ENCODE measurements at regions not wholly inside any gene's neighbourhood (a gene's known extent, or its start where the extent isn't known, plus 50 kb on each side); places are given as distances from the start of the nearest gene placed in this dataset.

- Histone ChIP-seq H4K91ac (replicated peaks; ENCODE audit: insufficient read length, low read length) (no peak overlapping the region), H2AK5ac (ENCODE audit: low read depth, low read length) (no peak overlapping the region), H3K36me3 (ENCODE audit: control insufficient read depth in 2 of 4, insufficient read depth in 4 of 4, low read length in 3 of 4) (no peaks in the 10 kb centered on the region), H4K8ac (ENCODE audit: extremely low read depth, insufficient read depth, low read length) (no peak overlapping the region), H3K79me2 (ENCODE audit: control insufficient read depth in 1 of 2, insufficient read depth in 2 of 2, low read length in 2 of 2) (no peaks in the 10 kb centered on the region), H3K23ac (ENCODE audit: insufficient read length) (no peak overlapping the region), H3K4me2 (ENCODE audit: insufficient read depth in 1 of 2, low read depth in 2 of 2, low read length in 2 of 2) (no peak overlapping the region), H2AFZ (ENCODE audit: low read length) (no peak overlapping the region), H3K79me1 (ENCODE audit: low read depth, low read length) (no peaks in the 10 kb centered on the region), H3K4ac (replicated peaks; ENCODE audit: insufficient read length, low read depth, low read length) (no peak overlapping the region), H2BK12ac (ENCODE audit: low read depth, low read length) (no peak overlapping the region), H3K4me1 (replicated peaks in 1 of 4; ENCODE audit: control insufficient read depth in 3 of 4, insufficient read depth in 4 of 4, low read length in 3 of 4) (no peaks in the 10 kb centered on the region), H3K18ac (ENCODE audit: extremely low read depth, low read length) (no peak overlapping the region), H2BK15ac (ENCODE audit: low read length) (no peak overlapping the region), H3K9ac (replicated peaks in 1 of 4; ENCODE audit: extremely low read depth in 1 of 4, low read depth in 3 of 4, low read length in 3 of 4) (no peak overlapping the region), H3K9me3 (ENCODE audit: insufficient read depth in 2 of 2, low read depth in 1 of 2, low read length in 1 of 2) (no peaks in the 10 kb centered on the region), H4K20me1 (replicated peaks in 1 of 2; ENCODE audit: control insufficient read depth in 1 of 2, insufficient read depth in 2 of 2, low read length in 2 of 2) (no peaks in the 10 kb centered on the region), H3K14ac (ENCODE audit: insufficient read length) (no peak overlapping the region), H4K5ac (ENCODE audit: insufficient read length, low read depth, low read length) (no peak overlapping the region), H3K4me3 (ENCODE audit: extremely low read depth in 1 of 4, insufficient read depth in 2 of 4, low read depth in 3 of 4, low read length in 4 of 4) (no peak overlapping the region), H2BK120ac (replicated peaks; ENCODE audit: low read depth, low read length) (no peak overlapping the region), H2BK20ac (ENCODE audit: low read length) (no peak overlapping the region), H3K27ac (ENCODE audit: low read depth, low read length) (no peak overlapping the region), H3K27me3 (replicated peaks in 1 of 4; ENCODE audit: control insufficient read depth in 3 of 4, extremely low read depth in 1 of 4, insufficient read depth in 3 of 4, low read length in 3 of 4) (no peaks in the 10 kb centered on the region), H2BK5ac (ENCODE audit: low read depth, low read length) (no peak overlapping the region), H3K56ac (replicated peaks; ENCODE audit: insufficient read length, low read depth, low read length) (no peak overlapping the region), H3K23me2 (ENCODE audit: low read depth, low read length) (no peaks in the 10 kb centered on the region)
- DNase-seq (ENCODE audit: low read depth in 1 of 2, low spot score in 2 of 2) (no peak), FAIRE-seq (no peak)
- TF ChIP-seq ATF2 (IDR thresholded peaks at IDR 0.05; ENCODE audit: low read length) (no peak), RNF2 (IDR thresholded peaks at IDR 0.05; ENCODE audit: borderline replicate concordance, low read depth, low read length, missing control alignments, poor library complexity, severe bottlenecking) (no peak), CEBPB (IDR thresholded peaks at IDR 0.05; ENCODE audit: low read depth, low read length) (no peak), GABPA (IDR thresholded peaks at IDR 0.05; ENCODE audit: borderline replicate concordance, insufficient read depth, low read length) (no peak), JUND (IDR thresholded peaks at IDR 0.05; ENCODE audit: low read length) (no peak), JUN (IDR thresholded peaks at IDR 0.05; ENCODE audit: low read depth, low read length) (no peak), SP1 (IDR thresholded peaks at IDR 0.05; ENCODE audit: low read depth, low read length) (no peak), ATF3 (IDR thresholded peaks at IDR 0.05; ENCODE audit: insufficient read depth, low read depth, low read length) (no peak), BCL11A (IDR thresholded peaks at IDR 0.05; ENCODE audit: low read depth in 2 of 2, low read length in 2 of 2) (no peak), GTF2F1 (IDR thresholded peaks at IDR 0.05; ENCODE audit: borderline replicate concordance, low read depth, low read length) (no peak), POLR2A (IDR thresholded peaks at IDR 0.05; ENCODE audit: control extremely low read depth in 1 of 2, low read depth in 2 of 2, low read length in 2 of 2) (no peak), MAFK (IDR thresholded peaks at IDR 0.05; ENCODE audit: low read depth, low read length) (no peak)
- 93% methylated on average over 9 of the region's 10 CpGs; no CpG with 5 or more reads in 1 of the 2 experiments for WGBS, 2 experiments (ENCODE audit: extremely low coverage in 1 of 2, insufficient coverage in 1 of 2, insufficient read length in 1 of 2, insufficient replicate concordance in 2 of 2, low coverage in 1 of 2, low lambda C conversion rate in 2 of 2, missing lambda C conversion rate in 1 of 2)
- ChIA-PET POLR2A (ENCODE audit: partially characterized antibody) (no interaction called here), CTCF (ENCODE audit: partially characterized antibody) (interaction anchor here (0.8 kb wide), 1 partner anchor 72 kb away, joined by 3 read pairs; no protein-coding TSS in a partner anchor)
Observed at GRCh38 chr19:30781519-30781918, 409.3 kb downstream of the ZNF536 start.
